GM19455 (cell line): ENCODE measurements at regions not wholly inside any gene's neighbourhood (a gene's known extent, or its start where the extent isn't known, plus 50 kb on each side); places are given as distances from the start of the nearest gene placed in this dataset.

Experiments
- ATAC-seq: cut with Tn5 transposase; IDR thresholded peaks from one replicate; pipeline ENCODE4 v1.9.1; 2021; ENCODE audit not compliant: unreplicated experiment

- no peak for ATAC-seq
Measured at GRCh38 chr9:105059252-105059651, 131.3 kb upstream of the ABCA1 start.

DNA sequence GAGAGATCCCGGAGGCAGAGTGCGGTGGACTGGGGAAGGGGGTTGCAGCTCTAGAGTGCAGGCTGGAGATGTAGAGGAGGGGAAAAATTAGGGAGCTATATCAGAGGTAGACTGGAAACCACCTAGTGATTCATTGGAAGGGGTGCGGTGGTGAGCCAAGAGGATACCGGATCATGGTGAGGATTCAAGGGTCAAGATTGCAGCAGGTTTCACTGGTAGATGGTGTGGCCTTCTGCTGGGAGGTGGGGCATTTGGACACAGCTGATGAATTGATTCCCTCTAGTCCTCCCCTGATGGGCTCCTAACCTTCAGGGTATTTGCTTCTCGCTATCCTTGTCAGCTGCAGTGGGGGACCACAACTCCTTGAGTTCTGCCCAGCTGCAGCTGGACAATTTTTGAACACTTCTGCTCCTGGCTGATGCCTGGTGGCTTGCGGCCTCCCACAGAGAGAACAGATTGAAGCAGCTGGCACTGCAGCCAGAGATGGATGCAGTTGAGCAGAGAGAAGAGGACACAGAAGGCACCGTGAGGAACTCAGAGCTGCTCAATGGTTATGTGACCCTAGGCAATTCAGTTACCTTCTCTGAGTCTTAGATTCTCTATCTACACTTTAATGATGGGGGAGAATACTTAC, 134.4 kb upstream of the ABCA1 start:
- ATAC-seq = no peak

DNA sequence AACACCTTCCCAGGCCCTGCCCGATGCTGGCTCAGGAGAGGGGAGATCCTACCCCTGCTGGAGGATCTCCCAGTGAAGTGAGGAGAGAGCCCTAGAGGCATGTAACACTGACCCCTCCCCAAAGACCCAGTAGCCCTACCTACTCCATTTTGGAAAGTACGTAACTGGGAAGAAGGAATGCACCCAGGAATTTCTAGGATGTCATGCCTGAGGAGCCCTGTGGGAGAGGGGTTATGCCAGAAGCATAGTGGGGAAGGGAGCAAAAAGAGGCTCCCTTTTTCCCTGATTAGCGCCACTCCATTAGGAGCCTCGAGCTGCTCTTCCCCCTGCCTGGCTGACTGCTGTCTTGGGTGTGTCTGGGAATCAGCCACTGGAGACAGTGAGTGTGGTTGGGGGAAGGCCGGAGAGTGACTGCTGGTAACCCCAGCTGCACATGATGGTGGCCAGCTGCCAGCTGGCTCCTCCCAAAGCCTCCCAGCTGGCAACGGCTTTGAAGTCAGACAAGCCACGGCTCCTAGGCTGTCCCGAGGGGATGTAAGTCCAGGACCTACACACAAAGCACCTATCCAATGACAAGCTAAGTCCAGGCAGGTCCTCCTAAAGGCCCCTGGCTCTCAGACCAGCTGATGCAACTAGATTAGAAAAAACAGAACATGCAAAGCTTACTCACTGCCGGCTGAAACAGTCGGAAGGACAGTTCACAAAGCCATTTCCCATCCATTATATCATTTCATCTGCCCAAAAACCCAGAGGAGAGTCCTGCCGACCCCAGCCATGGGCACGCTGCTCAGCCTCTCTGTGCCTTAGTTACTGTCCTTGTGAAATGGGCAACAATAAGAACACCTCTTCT, 136.5 kb upstream of the ABCA1 start:
- no peak for ATAC-seq

DNA sequence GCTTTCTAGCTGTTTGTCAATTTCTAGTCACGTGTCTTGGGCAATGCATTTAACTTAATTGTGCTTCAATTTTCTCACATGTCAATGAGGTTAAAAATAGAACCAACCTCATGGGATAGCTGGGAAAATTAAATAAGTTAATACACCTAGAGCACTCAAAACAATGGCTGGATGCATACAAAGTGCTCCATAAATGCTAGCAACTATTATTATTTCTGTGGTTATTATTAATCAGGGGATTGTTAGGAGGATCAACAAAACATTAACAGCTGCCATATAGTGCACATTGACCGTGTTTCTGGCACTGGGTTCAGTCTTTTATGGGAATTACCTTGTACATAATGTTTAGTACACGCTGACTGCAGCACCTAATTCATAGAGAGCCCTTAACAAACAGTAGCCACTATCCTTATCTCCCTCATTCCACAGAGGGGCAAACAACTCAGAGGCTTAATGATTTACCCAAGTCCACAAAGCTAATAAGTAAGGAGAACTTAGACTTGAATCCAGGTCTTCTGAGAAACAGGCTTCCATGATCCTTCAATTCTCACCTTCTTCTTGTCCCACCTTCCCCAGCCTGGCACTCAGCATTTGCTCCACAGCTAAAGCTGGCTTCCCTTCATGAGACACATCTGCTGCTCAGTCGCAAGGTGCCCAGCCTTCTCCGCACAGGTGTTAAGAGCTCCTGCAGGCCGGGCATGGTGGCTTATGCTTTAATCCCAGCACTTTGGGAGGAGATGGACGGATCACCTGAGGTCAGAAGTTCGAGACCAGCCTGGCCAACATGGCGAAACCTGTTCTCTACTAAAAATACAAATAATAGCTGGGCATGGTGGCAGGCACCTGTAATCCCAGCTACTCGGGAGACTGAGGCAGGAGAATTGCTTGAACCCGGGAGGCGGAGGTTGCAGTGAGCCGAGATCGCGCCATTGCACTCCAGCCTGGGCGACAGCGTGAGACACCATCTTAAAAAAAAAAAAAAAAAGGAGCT, 137.4 kb upstream of the ABCA1 start:
- ATAC-seq = no peak

DNA sequence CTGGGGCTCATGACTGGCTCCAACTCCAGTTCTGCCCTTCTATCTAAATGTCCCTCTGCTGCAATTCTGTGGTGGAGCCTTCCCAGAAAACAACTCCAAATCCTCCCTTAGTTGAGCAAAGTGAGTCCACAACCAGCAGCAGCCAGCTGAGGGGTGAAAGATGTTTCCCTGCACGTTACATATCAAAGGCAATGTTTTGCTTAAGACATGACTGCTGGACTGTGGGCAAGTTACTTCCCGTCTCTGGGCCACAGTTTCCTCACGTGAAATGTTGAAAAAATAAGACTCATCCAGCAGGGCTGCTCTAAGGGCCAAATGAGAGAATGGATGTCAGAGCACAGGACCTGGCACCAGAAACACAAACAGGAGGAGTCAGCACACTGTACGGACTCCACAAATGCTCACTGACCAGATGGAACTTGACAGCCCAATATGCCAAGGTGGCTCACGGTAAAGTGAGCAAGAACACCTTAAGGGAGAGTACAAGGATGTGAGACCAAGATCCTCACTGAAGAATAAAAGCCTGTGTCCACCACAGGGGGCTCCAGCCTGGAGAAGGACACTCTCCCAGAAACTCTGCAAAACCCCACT, 138.4 kb upstream of the ABCA1 start:
- no peak for ATAC-seq

DNA sequence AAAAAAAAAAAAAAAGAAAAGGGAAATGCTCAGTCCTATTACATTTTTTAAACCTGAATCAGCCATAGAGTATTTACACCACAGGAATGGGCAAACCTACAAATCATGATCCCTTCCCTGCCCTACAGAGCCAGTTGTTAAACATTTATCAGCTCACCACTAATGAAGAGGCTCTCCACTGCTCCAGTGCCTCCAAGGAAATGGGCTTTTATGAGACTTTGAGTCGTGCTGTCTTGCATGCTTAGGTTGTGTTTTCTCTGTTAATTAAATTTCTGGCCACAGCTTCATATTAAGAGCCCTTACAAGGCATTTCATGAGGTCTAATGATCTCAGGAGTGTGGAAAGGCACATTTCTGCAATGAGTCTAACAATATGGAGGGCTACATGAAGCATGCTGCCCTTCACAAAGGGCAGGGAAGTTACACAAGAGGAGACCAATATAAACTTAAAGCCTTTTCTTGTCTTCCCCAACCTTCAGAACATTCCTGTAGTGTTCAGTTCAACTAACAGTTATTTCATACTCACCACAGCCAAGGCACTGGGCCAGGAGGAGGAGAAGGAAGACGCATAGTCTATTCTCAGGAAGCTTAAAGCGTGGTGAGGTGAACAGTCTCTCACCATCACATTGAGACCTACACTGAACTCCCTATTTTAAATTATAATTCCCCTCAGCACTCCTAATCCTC, 140.1 kb upstream of the ABCA1 start:
- no peak for ATAC-seq

- no peak for ATAC-seq
Measured at GRCh38 chr9:105069285-105069684, 141.3 kb upstream of the ABCA1 start.

- no peak for ATAC-seq
Measured at GRCh38 chr9:105069696-105070095, 141.7 kb upstream of the ABCA1 start.

GRCh38 chr9:105070176-105070575, 142.2 kb upstream of the ABCA1 start:
- no peak for ATAC-seq

DNA sequence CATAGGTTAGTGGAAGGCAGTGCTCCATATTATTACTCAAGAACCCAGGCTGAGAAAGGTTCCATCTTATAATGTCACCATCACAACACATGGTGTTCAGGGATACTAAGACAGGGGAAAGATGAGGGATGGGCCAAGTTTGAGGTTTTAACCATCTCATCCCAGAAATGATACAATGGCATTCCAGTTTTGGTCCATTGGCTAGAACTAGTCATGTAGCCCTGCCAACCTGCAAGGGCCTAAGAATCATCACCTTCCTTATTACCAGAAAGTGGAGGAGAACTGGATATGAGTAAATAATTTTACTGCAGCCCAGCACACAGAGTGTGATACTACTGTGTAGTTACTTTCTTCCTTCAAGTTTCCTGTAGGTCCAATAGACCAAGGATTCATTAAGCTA, 144.5 kb upstream of the ABCA1 start:
- no peak for ATAC-seq

DNA sequence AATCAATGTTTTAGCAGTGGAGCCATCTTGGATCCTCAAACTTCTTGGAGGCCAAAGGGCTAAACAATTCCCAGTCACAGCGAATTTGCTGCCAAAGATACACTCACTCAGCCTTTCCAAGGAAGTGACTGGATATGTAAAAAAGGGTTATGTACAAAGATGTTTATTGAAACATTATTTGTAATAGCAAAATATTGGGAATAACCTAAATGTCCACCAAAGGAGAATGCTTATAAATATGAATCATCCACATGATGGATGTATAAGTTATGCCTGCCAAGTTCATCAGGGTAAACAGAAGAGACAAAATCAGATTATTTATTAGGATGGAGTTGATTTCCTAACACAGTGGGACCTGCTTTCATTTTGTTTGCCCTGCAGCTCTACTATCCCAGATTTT, 145.2 kb upstream of the ABCA1 start:
- no peak for ATAC-seq

DNA sequence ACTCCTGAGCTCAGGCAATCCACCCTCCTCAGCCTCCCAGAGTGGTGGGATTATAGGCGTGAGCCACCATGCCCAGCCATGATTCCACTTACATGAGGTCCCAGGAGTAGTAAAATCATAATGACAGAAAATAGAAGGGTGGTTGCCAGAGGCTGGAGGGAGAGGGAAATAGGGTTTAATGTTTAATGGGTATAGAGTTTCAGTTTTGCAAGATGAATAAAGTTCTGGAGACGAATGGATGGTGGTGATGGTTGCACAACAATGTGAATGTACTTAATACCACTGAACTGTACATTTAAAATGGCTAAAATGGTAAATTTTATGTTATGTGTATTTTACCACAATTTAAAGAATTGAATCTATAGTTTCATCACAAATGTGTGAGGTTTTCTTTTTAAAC, 146.5 kb upstream of the ABCA1 start:
- ATAC-seq = no peak

DNA sequence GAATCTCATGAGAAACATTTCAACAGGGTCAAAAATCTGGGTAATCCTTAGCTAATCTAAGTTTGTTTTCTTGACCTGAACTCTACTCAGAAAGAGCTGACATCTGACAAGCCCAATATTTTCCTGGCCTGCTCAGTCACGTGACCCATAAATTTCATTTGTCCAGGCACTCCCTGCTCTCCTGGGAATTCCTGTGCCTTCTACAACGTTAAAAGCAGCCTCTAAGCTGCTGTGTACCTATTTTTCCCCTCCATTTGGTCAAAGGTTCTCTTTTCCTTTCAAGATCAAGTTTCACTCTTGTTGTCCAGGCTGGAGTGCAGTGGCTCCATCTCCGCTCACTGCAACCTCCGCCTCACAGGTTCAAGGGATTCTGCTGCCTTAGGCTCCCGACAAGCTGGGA, 148.8 kb upstream of the ABCA1 start:
- ATAC-seq = no peak

- no peak for ATAC-seq
Measured at GRCh38 chr9:105079457-105079856, 151.5 kb upstream of the ABCA1 start.

DNA sequence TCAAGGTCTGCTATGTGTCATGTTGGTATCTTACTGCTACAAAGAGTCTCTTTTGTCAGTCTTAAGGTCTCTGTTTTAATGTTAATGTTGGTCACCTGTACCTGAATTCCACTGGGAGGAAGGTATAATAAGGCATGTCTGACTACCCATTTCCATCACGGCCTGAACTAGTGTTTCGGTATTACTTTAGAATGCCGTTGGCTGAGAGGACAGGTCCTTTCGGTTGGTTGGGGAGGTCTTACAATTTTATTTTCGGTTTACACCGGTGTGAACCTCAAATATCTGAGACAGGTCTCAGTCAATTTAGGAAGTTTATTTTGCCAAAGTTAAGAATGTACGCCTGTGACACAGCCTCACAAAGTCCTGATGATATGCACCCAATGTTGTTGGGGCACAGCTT, 154.9 kb upstream of the ABCA1 start:
- ATAC-seq = no peak

GRCh38 chr9:105083256-105083655, 155.3 kb upstream of the ABCA1 start:
- no peak for ATAC-seq

DNA sequence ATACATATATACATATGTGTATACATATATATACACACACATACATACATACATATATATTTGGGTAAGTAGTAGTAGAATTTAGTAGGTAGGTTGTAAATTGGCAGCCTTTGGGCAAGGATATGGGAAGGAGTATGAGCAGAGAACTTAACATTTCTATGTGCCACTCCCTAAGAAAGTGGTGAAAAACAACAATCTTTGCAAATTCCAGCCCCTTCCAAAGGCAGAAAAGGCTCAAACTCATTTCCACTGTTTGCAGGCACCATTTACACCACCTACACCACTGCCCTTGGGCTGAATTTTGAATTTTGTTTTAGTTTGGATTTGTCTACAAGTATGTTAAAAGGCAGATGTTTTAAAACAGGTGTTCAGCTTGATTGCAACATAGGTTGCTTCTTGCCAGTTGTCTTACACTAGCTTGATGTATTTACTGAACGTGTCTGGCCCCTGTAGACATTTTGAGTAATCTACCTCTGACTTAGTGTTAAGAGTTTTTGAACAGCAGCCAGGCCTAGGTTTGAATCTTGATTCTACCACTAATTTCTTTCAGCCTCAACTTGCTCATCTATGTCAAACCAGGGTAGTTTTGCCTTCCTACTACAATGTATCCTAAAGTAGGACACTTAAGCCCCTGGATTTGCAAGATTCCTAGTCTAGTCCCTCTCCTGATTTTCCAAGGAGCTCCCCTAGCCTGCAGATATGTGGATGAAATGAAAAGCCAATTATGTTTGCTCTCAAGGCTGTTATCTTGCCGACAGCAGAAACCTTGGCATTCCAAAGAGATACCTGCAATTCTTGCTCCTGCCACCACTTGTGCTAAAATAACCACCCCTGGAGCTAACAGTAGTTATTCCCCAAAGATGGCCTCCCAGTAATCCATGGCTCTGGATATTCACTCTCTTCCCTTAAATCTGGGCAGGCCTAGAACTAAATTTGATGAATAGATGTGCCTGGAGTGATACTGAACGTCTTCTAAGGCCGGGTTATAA, 156.2 kb upstream of the SLC44A1 start:
- ATAC-seq = no peak

GRCh38 chr9:105089874-105090273, 154.6 kb upstream of the SLC44A1 start:
- ATAC-seq = no peak

- no peak for ATAC-seq
Measured at GRCh38 chr9:105091004-105091640, 153.3 kb upstream of the SLC44A1 start.
